DND-41 (cell line): ENCODE measurements at regions not wholly inside any gene's neighbourhood (a gene's known extent, or its start where the extent isn't known, plus 50 kb on each side); places are given as distances from the start of the nearest gene placed in this dataset.

Experiments
- CTCF ChIP-seq: IDR thresholded peaks from 2 replicates; pipeline ENCODE4 v1.5.1; 2012; ENCODE audit warnings: borderline replicate concordance, low read length, moderate library complexity, mild to moderate bottlenecking; ENCODE audit not compliant: poor library complexity, severe bottlenecking; ENCODE audit errors: extremely low read depth
- EZH2 ChIP-seq: IDR thresholded peaks from 3 replicates; pipeline ENCODE4 v1.6.1; 2012; ENCODE audit warnings: borderline replicate concordance, low read depth, mild to moderate bottlenecking, moderate library complexity, low read length, inconsistent platforms; ENCODE audit not compliant: severe bottlenecking

GRCh38 chr13:106685143-106685542 lies 117.2 kb upstream of the ARGLU1 start:
- TF ChIP-seq EZH2 (no peak), CTCF (no peak)
